ENCODE measurements at regions not wholly inside any gene's neighbourhood (a gene's known extent, or its start where the extent isn't known, plus 50 kb on each side); places are given as distances from the start of the nearest gene placed in this dataset.
A peak's percentile ranks its signal among the peaks of the same experiment; 100 is the strongest.

DNA sequence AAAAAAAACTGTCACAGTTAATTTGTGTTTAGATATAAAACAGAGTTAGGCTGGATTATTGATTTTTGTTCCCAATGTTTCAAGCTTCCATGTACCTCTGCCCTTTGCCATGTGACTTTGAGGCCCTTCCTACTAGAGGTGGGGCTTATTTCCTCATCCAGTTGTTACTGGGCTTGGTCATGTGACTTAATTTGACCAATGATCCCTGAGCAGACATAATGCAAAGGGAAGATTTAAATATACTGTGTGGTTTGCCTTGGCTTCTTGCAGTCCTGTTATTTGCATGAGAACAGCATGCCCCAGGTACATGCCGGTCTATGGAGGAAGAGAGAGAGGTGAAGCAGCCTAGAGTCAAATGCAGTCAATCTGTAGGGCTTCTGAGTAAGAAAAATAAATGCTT lies 347.0 kb downstream of the MIAT start:
- Histone ChIP-seq H3K4me2 (ENCODE audit: low read length) (no peak overlapping the region), H4K8ac (ENCODE audit: low read depth, low read length) (no peak overlapping the region), H3K4me3 (ENCODE audit: low read length) (no peak overlapping the region), H3K79me2 (ENCODE audit: control insufficient read depth, insufficient read depth, low read length) (no peaks in the 10 kb centered on the region), H3K56ac (ENCODE audit: low read length) (no peak overlapping the region), H3K4ac (ENCODE audit: low read depth, low read length) (no peak overlapping the region), H3K4me1 (ENCODE audit: control insufficient read depth, low read depth, low read length) (peaks cover 3% of the 10 kb centered on the region), H3K27ac (ENCODE audit: low read depth, low read length) (no peak overlapping the region), H3K9ac (ENCODE audit: low read length) (no peak overlapping the region), H3K36me3 (ENCODE audit: control insufficient read depth, insufficient read depth, low read length) (no peaks in the 10 kb centered on the region), H2BK120ac (ENCODE audit: low read depth, low read length) (no peak overlapping the region), H3K27me3 (ENCODE audit: insufficient read depth, low read length, poor library complexity) (no peaks in the 10 kb centered on the region), H2AK5ac (ENCODE audit: low read length) (no peak overlapping the region), H4K5ac (ENCODE audit: low read length) (no peak overlapping the region), H3K18ac (ENCODE audit: low read length) (no peak overlapping the region), H2BK5ac (ENCODE audit: low read length) (no peak overlapping the region), H3K23ac (ENCODE audit: low read length) (no peak overlapping the region), H3K79me1 (ENCODE audit: low read length) (no peaks in the 10 kb centered on the region), H2BK15ac (replicated peaks; ENCODE audit: low read depth) (no peak overlapping the region)
- DNase-seq, result peak; percentile 37
- no CpG with 5 or more reads among the region's 1 CpG for WGBS (ENCODE audit: extremely low coverage, insufficient coverage, low lambda C conversion rate)

DNA sequence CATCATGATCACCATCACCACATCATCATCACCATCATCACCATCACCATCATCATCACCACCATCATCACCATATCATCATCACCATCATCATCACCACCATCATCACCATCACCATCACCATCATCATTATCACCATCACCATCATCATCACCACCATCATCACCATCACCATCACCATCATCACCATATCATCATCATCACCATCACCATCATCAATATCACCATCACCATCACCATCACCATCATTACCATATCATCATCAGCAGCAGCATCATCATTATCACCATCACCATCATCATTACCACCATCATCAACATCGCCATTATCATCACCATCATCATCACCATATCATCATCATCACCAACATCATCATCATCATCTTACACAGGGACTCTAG lies 351.1 kb downstream of the MIAT start:
- H3K56ac ChIP-seq (ENCODE audit: low read length), result no peak overlapping the region
- H2AK5ac ChIP-seq (ENCODE audit: low read length), result no peak overlapping the region
- H3K18ac ChIP-seq (ENCODE audit: low read length), result no peak overlapping the region
- H4K5ac ChIP-seq (ENCODE audit: low read length), result no peak overlapping the region
- no peaks in the 10 kb centered on the region for H3K79me2 ChIP-seq (ENCODE audit: control insufficient read depth, insufficient read depth, low read length)
- H3K79me1 ChIP-seq (ENCODE audit: low read length), result no peaks in the 10 kb centered on the region
- H3K23ac ChIP-seq (ENCODE audit: low read length), result no peak overlapping the region
- no peak overlapping the region for H3K27ac ChIP-seq (ENCODE audit: low read depth, low read length)
- H3K36me3 ChIP-seq (ENCODE audit: control insufficient read depth, insufficient read depth, low read length), result no peaks in the 10 kb centered on the region
- DNase-seq, result no peak
- no peak overlapping the region for H3K4me3 ChIP-seq (ENCODE audit: low read length)
- no peak overlapping the region for H3K4me2 ChIP-seq (ENCODE audit: low read length)
- H3K4ac ChIP-seq (ENCODE audit: low read depth, low read length), result no peak overlapping the region
- no peak overlapping the region for H2BK15ac ChIP-seq (replicated peaks; ENCODE audit: low read depth)
- no peak overlapping the region for H2BK5ac ChIP-seq (ENCODE audit: low read length)
- no peak overlapping the region for H3K9ac ChIP-seq (ENCODE audit: low read length)
- no peaks in the 10 kb centered on the region for H3K27me3 ChIP-seq (ENCODE audit: insufficient read depth, low read length, poor library complexity)
- no peaks in the 10 kb centered on the region for H3K4me1 ChIP-seq (ENCODE audit: control insufficient read depth, low read depth, low read length)
- H4K8ac ChIP-seq (ENCODE audit: low read depth, low read length), result no peak overlapping the region
- WGBS (ENCODE audit: extremely low coverage, insufficient coverage, low lambda C conversion rate), result 100% methylated on average over 1 of the region's 1 CpG
- H2BK120ac ChIP-seq (ENCODE audit: low read depth, low read length), result no peak overlapping the region

DNA sequence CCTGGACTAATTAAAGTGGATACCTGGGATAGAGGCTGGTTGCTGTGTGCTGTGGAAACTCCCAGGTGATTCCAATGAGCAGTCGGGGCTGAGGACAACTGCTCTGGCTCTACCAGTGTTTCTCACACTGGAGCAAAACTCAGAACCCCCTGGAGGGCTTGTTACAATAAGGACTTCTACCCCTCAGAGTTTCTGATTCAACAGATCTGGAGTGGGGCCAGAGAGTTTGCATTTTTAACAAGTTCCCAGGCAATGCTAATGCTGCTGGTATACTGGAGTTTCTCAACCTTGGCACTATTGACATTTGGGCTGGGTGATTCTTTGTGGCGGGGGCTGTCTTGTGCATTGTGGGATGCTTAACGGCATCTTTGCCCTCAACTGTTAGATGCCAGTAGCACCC lies 353.7 kb downstream of the MIAT start:
- H3K36me3 ChIP-seq (ENCODE audit: control insufficient read depth, insufficient read depth, low read length), result no peaks in the 10 kb centered on the region
- H3K4me1 ChIP-seq (ENCODE audit: control insufficient read depth, low read depth, low read length), result no peaks in the 10 kb centered on the region
- H3K79me2 ChIP-seq (ENCODE audit: control insufficient read depth, insufficient read depth, low read length), result no peaks in the 10 kb centered on the region
- H3K79me1 ChIP-seq (ENCODE audit: low read length), result no peaks in the 10 kb centered on the region
- H2BK120ac ChIP-seq (ENCODE audit: low read depth, low read length), result no peak overlapping the region
- no peak overlapping the region for H4K5ac ChIP-seq (ENCODE audit: low read length)
- H3K18ac ChIP-seq (ENCODE audit: low read length), result no peak overlapping the region
- no peak overlapping the region for H2BK5ac ChIP-seq (ENCODE audit: low read length)
- no peak overlapping the region for H3K9ac ChIP-seq (ENCODE audit: low read length)
- no peak overlapping the region for H3K56ac ChIP-seq (ENCODE audit: low read length)
- no peak overlapping the region for H3K4me2 ChIP-seq (ENCODE audit: low read length)
- no peak overlapping the region for H3K4me3 ChIP-seq (ENCODE audit: low read length)
- H3K23ac ChIP-seq (ENCODE audit: low read length), result no peak overlapping the region
- H4K8ac ChIP-seq (ENCODE audit: low read depth, low read length), result no peak overlapping the region
- no peak overlapping the region for H2BK15ac ChIP-seq (replicated peaks; ENCODE audit: low read depth)
- H3K4ac ChIP-seq (ENCODE audit: low read depth, low read length), result no peak overlapping the region
- no CpG with 5 or more reads among the region's 3 CpGs for WGBS (ENCODE audit: extremely low coverage, insufficient coverage, low lambda C conversion rate)
- H3K27me3 ChIP-seq (ENCODE audit: insufficient read depth, low read length, poor library complexity), result no peaks in the 10 kb centered on the region
- no peak overlapping the region for H3K27ac ChIP-seq (ENCODE audit: low read depth, low read length)
- H2AK5ac ChIP-seq (ENCODE audit: low read length), result no peak overlapping the region
- no peak for DNase-seq

DNA sequence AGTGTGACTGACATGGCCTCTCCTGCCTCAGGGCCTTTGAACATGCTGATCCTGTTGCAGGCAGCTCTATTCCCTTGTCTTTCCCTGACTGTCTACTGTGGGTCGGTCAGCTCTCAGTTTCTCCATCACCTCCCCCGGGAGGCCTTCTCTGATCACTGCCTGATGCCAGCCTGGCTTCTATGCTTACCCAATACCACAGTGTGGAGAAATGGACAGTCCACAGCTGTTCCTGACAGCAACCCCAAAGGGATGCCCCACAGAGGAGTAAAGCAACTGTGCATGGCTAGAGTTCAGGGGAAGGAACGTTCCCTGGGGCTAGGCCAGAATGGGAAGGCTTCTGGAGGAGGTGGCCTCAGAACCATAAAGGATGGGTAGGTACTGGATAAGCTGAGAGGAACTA lies 354.3 kb downstream of the MIAT start:
- H2BK5ac ChIP-seq (ENCODE audit: low read length), result no peak overlapping the region
- no peak overlapping the region for H4K8ac ChIP-seq (ENCODE audit: low read depth, low read length)
- no peak overlapping the region for H3K4me2 ChIP-seq (ENCODE audit: low read length)
- no peak overlapping the region for H3K56ac ChIP-seq (ENCODE audit: low read length)
- no peak overlapping the region for H3K18ac ChIP-seq (ENCODE audit: low read length)
- no CpG with 5 or more reads among the region's 3 CpGs for WGBS (ENCODE audit: extremely low coverage, insufficient coverage, low lambda C conversion rate)
- no peak overlapping the region for H3K4me3 ChIP-seq (ENCODE audit: low read length)
- no peak overlapping the region for H3K27ac ChIP-seq (ENCODE audit: low read depth, low read length)
- no peak for DNase-seq
- H2BK120ac ChIP-seq (ENCODE audit: low read depth, low read length), result no peak overlapping the region
- H3K4me1 ChIP-seq (ENCODE audit: control insufficient read depth, low read depth, low read length), result no peaks in the 10 kb centered on the region
- H3K79me1 ChIP-seq (ENCODE audit: low read length), result no peaks in the 10 kb centered on the region
- H3K27me3 ChIP-seq (ENCODE audit: insufficient read depth, low read length, poor library complexity), result no peaks in the 10 kb centered on the region
- H2BK15ac ChIP-seq (replicated peaks; ENCODE audit: low read depth), result no peak overlapping the region
- no peaks in the 10 kb centered on the region for H3K36me3 ChIP-seq (ENCODE audit: control insufficient read depth, insufficient read depth, low read length)
- H3K9ac ChIP-seq (ENCODE audit: low read length), result no peak overlapping the region
- no peak overlapping the region for H3K23ac ChIP-seq (ENCODE audit: low read length)
- H3K4ac ChIP-seq (ENCODE audit: low read depth, low read length), result no peak overlapping the region
- H3K79me2 ChIP-seq (ENCODE audit: control insufficient read depth, insufficient read depth, low read length), result no peaks in the 10 kb centered on the region
- H4K5ac ChIP-seq (ENCODE audit: low read length), result no peak overlapping the region
- H2AK5ac ChIP-seq (ENCODE audit: low read length), result no peak overlapping the region

DNA sequence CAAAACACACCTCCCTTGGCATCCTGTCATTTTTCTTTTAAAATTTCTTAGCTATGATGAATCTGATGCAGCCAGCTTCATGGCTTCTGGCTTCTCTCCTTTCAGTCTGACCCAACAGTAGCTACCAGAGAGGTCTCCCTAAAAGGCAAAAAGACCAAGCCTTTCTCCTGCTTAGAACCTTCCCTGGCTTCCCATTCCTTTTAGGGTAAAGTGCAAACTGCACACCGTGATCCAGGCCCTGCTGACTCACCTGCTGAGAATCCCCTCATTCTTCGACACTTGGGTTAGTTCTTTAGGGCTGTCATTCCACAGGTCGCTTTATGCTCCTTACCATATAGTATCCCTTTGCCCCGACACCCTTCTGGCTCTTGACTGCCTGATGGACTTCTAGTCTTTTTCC lies 362.4 kb downstream of the MIAT start:
- Histone ChIP-seq H2BK15ac (replicated peaks; ENCODE audit: low read depth) (no peak overlapping the region), H3K79me2 (ENCODE audit: control insufficient read depth, insufficient read depth, low read length) (no peaks in the 10 kb centered on the region), H3K4me2 (ENCODE audit: low read length) (no peak overlapping the region), H3K56ac (ENCODE audit: low read length) (no peak overlapping the region), H3K4me3 (ENCODE audit: low read length) (no peak overlapping the region), H3K79me1 (ENCODE audit: low read length) (no peaks in the 10 kb centered on the region), H2BK5ac (ENCODE audit: low read length) (no peak overlapping the region), H2AK5ac (ENCODE audit: low read length) (no peak overlapping the region), H4K5ac (ENCODE audit: low read length) (no peak overlapping the region), H3K4ac (ENCODE audit: low read depth, low read length) (no peak overlapping the region), H4K8ac (ENCODE audit: low read depth, low read length) (no peak overlapping the region), H2BK120ac (ENCODE audit: low read depth, low read length) (no peak overlapping the region), H3K18ac (ENCODE audit: low read length) (peak overlapping the region; percentile 32), H3K27ac (ENCODE audit: low read depth, low read length) (no peak overlapping the region), H3K23ac (ENCODE audit: low read length) (no peak overlapping the region), H3K36me3 (ENCODE audit: control insufficient read depth, insufficient read depth, low read length) (no peaks in the 10 kb centered on the region), H3K4me1 (ENCODE audit: control insufficient read depth, low read depth, low read length) (no peaks in the 10 kb centered on the region), H3K27me3 (ENCODE audit: insufficient read depth, low read length, poor library complexity) (no peaks in the 10 kb centered on the region), H3K9ac (ENCODE audit: low read length) (no peak overlapping the region)
- no CpG with 5 or more reads among the region's 4 CpGs for WGBS (ENCODE audit: extremely low coverage, insufficient coverage, low lambda C conversion rate)
- DNase-seq, result peak; percentile 72

DNA sequence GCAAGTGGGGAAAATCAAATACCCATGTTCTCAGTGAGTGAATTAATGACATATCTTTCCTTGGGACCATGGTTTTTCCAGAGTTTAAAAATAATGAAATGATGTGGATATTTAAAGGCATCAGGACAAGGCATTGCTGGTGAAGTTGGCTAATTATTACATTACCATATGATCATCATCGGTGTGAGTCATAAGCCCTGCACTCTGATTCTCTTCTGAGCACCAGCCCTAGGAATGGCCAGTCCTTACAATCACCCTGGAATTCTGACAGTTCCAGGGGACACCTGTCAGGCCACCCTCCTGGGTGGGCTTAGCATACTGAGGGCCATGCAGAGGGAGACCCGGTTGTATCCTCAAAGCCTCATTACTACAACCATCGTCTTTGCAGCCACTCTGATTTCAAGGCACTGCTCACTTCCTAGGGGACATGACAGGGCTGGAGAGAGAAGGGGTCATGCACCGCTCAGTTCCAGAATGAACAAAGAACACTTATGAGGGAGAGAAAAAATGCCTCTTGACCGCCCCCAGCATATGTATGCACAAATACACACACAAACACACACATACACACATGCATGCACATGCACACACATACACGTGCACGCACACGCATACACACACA lies 365.0 kb downstream of the MIAT start:
- Histone ChIP-seq H3K4ac (ENCODE audit: low read depth, low read length) (no peak overlapping the region), H3K4me2 (ENCODE audit: low read length) (no peak overlapping the region), H3K18ac (ENCODE audit: low read length) (no peak overlapping the region), H3K79me1 (ENCODE audit: low read length) (no peaks in the 10 kb centered on the region), H3K23ac (ENCODE audit: low read length) (no peak overlapping the region), H2BK120ac (ENCODE audit: low read depth, low read length) (no peak overlapping the region), H3K4me3 (ENCODE audit: low read length) (no peak overlapping the region), H2AK5ac (ENCODE audit: low read length) (no peak overlapping the region), H3K79me2 (ENCODE audit: control insufficient read depth, insufficient read depth, low read length) (no peaks in the 10 kb centered on the region), H4K5ac (ENCODE audit: low read length) (no peak overlapping the region), H3K27me3 (ENCODE audit: insufficient read depth, low read length, poor library complexity) (no peaks in the 10 kb centered on the region), H4K8ac (ENCODE audit: low read depth, low read length) (no peak overlapping the region), H3K9ac (ENCODE audit: low read length) (no peak overlapping the region), H2BK5ac (ENCODE audit: low read length) (no peak overlapping the region), H3K36me3 (ENCODE audit: control insufficient read depth, insufficient read depth, low read length) (no peaks in the 10 kb centered on the region), H3K56ac (ENCODE audit: low read length) (no peak overlapping the region), H3K27ac (ENCODE audit: low read depth, low read length) (no peak overlapping the region), H3K4me1 (ENCODE audit: control insufficient read depth, low read depth, low read length) (no peaks in the 10 kb centered on the region), H2BK15ac (replicated peaks; ENCODE audit: low read depth) (no peak overlapping the region)
- no CpG with 5 or more reads among the region's 8 CpGs for WGBS (ENCODE audit: extremely low coverage, insufficient coverage, low lambda C conversion rate)
- no peak for DNase-seq

All from mesendoderm (in vitro differentiated cells).